Erythroblast (primary cell): ENCODE measurements at regions not wholly inside any gene's neighbourhood (a gene's known extent, or its start where the extent isn't known, plus 50 kb on each side); places are given as distances from the start of the nearest gene placed in this dataset.

Source experiments
- GATA1 ChIP-seq: IDR thresholded peaks from 2 replicates; pipeline ENCODE4 v1.6.1; 2011; ENCODE audit warnings: low read depth, mild to moderate bottlenecking, control low read depth, low read length, moderate library complexity
- POLR2A ChIP-seq: IDR thresholded peaks from 2 replicates; pipeline ENCODE4 v1.6.1; 2011; ENCODE audit warnings: mild to moderate bottlenecking, low read length

DNA sequence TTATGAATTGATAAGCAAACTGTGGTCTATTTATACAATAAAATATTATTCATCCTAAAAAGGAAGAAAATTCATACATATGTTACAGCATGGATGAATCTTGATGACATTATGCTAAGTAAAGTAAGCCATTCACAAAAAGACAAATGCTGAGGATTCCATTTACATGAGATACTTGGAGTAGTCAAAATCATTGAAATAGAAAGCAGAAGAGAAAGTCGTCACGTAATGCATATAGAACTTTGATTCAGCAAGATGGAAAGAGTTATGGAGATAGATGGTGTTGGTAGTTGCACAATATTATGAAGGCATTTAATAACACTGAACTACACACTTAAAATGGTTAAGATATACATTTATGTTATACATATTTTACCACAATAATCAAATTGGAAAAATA, 309.7 kb upstream of the KLF6 start:
- TF ChIP-seq POLR2A (no peak), GATA1 (no peak)
